Type B pancreatic cell (in vitro differentiated cells): ENCODE measurements at regions not wholly inside any gene's neighbourhood (a gene's known extent, or its start where the extent isn't known, plus 50 kb on each side); places are given as distances from the start of the nearest gene placed in this dataset.

Experiments
- DNase-seq: peaks from one replicate; pipeline ENCODE4 v3.0.0; 2021; ENCODE audit warnings: mixed read lengths; ENCODE audit not compliant: unreplicated experiment; ENCODE audit errors: extremely low spot score
- H3K27ac Mint-ChIP-seq: 2 replicates; pipeline ENCODE4 v1.8.0; 2021; ENCODE audit warnings: mild to moderate bottlenecking, mixed read lengths
- H3K27me3 Mint-ChIP-seq: 2 replicates; pipeline ENCODE4 v1.8.0; 2021; ENCODE audit warnings: mixed read lengths
- H3K36me3 Mint-ChIP-seq: 2 replicates; pipeline ENCODE4 v1.8.0; 2021; ENCODE audit warnings: mixed read lengths
- H3K4me1 Mint-ChIP-seq: one replicate; pipeline ENCODE4 v1.8.0; 2021; ENCODE audit warnings: mixed read lengths; ENCODE audit not compliant: unreplicated experiment
- H3K4me3 Mint-ChIP-seq: 2 replicates; pipeline ENCODE4 v1.8.0; 2021; ENCODE audit warnings: mild to moderate bottlenecking, mixed read lengths
- H3K9me3 Mint-ChIP-seq: 2 replicates; pipeline ENCODE4 v1.8.0; 2021; ENCODE audit warnings: mixed read lengths
- TF ChIP-seq, protein P1 (sequence below): fragments of 200-600 bp; sonication (generic); conservative IDR thresholded peaks from 2 replicates; pipeline ENCODE4 v1.5.0; 2021; ENCODE audit warnings: antibody characterized with exemption, mild to moderate bottlenecking

DNA sequence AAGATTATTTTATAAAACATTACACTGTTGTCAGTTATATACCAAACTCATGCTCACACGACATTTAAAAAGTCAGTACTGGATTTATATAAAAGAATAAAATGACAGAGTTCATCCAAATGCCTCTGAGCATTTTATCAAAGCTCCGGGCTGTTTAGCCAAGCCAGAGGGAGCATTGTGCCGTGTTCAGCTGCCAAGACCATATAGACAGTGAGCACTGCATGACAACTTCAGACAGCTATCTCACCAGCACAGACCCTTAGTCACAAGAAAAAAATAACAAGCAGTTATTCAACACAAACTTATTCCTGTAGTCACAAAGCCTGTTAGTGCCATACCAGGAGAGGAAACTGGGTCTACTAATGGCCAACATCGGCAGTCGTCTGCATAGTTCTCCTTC is 88.0 kb upstream of the PBX1 start:
- no peaks in the 10 kb centered on the region for H3K27me3 Mint-ChIP-seq
- peaks cover 6% of the 10 kb centered on the region for H3K9me3 Mint-ChIP-seq
- no peak overlapping the region for H3K4me3 Mint-ChIP-seq
- peaks cover 4% of the 10 kb centered on the region for H3K36me3 Mint-ChIP-seq
- H3K4me1 Mint-ChIP-seq, result no peaks in the 10 kb centered on the region
- no peak for DNase-seq
- H3K27ac Mint-ChIP-seq, result no peak overlapping the region
- TF ChIP-seq, protein P1, sequence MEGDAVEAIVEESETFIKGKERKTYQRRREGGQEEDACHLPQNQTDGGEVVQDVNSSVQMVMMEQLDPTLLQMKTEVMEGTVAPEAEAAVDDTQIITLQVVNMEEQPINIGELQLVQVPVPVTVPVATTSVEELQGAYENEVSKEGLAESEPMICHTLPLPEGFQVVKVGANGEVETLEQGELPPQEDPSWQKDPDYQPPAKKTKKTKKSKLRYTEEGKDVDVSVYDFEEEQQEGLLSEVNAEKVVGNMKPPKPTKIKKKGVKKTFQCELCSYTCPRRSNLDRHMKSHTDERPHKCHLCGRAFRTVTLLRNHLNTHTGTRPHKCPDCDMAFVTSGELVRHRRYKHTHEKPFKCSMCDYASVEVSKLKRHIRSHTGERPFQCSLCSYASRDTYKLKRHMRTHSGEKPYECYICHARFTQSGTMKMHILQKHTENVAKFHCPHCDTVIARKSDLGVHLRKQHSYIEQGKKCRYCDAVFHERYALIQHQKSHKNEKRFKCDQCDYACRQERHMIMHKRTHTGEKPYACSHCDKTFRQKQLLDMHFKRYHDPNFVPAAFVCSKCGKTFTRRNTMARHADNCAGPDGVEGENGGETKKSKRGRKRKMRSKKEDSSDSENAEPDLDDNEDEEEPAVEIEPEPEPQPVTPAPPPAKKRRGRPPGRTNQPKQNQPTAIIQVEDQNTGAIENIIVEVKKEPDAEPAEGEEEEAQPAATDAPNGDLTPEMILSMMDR, result no peak

DNA sequence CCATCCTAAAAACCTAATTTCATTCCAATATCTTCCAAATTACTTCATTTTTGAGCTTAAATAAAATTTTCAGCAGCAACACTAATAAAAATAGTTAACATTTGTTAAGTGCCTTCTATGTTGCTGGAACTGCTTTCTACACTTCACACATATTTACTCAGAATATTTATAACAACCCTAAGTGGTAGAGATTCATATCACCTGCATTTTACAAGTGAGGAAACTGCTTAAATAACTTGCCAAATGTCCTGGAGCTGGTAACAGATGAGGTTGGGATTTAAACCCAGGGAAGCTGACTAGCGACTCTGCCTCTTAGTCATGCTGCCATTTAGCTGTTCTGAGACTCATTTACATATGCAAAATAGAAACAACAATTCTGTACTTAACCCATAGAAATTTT is 86.1 kb upstream of the PBX1 start:
- no peak overlapping the region for H3K27ac Mint-ChIP-seq
- peaks cover 10% of the 10 kb centered on the region for H3K9me3 Mint-ChIP-seq
- H3K27me3 Mint-ChIP-seq, result no peaks in the 10 kb centered on the region
- TF ChIP-seq, protein P1, result no peak
- H3K4me1 Mint-ChIP-seq, result peaks cover 4% of the 10 kb centered on the region
- no peak for DNase-seq
- H3K4me3 Mint-ChIP-seq, result no peak overlapping the region
- peaks cover 4% of the 10 kb centered on the region for H3K36me3 Mint-ChIP-seq

DNA sequence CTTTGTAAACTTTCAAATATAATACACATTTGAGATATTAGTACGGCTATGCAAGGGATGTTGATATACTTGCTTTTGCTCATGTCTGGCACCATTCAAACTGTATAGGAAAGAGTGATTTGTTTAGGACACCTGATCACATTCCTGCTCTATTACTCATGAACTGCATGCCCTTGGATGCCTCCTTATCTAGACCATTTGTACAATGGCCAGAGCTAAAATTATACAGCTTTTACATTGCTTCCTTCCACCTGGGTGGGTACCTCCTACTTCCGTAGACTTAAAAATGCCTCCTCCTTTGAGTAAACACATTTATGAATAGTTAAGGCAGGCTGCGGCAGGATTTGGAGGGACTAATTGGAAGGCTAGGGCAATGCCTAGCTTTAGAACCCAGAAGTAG is 85.4 kb upstream of the PBX1 start:
- Mint-ChIP-seq H3K27ac (no peak overlapping the region), H3K36me3 (peaks cover 4% of the 10 kb centered on the region), H3K27me3 (no peaks in the 10 kb centered on the region), H3K9me3 (peaks cover 11% of the 10 kb centered on the region), H3K4me1 (peaks cover 6% of the 10 kb centered on the region), H3K4me3 (no peak overlapping the region)
- TF ChIP-seq, protein P1, result no peak
- DNase-seq, result no peak

DNA sequence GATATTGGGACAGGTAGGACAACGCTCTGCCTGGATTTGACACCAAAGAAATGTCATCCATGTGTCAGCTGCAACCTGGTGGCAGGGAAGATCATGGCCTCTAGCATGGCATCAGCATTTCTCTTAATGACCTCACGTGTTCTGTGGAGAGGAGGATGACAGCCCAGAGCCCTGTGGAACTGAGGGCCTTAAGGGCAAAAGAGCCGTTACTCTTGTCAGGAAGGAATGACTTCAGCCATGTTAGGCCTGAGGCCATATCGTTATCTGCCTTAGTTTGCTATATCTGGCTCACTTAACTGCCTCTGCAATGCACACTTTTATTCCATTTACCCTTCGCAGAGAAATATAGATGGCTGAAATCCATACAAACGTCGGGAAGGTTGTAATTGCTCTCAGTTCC is 83.2 kb upstream of the PBX1 start:
- Mint-ChIP-seq H3K27ac (no peak overlapping the region), H3K9me3 (peaks cover 6% of the 10 kb centered on the region), H3K4me3 (no peak overlapping the region), H3K27me3 (no peaks in the 10 kb centered on the region), H3K4me1 (peaks cover 6% of the 10 kb centered on the region), H3K36me3 (peaks cover 4% of the 10 kb centered on the region)
- DNase-seq, result no peak
- TF ChIP-seq, protein P1, result no peak

DNA sequence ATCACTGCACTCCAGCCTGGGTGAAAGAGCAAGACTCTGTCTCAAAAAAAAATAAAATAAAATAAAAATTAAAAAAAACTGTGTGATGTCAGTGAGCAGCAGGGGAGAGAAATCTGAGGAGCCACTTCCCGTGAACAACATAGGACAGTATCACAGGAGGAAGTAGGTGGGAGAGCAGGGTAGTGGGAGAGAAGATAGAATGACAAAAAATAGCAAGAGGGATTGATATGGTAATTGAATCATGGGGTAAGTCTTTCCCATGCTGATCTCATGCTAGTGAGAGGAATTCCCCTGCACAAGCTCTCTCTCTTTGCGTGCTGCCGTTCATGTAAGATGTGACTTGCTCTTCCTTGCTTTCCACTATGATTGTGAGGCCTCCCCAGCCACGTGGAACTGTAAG is 81.6 kb upstream of the PBX1 start:
- Mint-ChIP-seq H3K27me3 (no peaks in the 10 kb centered on the region), H3K9me3 (peaks cover 6% of the 10 kb centered on the region), H3K4me1 (peaks cover 6% of the 10 kb centered on the region), H3K36me3 (peaks cover 4% of the 10 kb centered on the region), H3K4me3 (no peak overlapping the region), H3K27ac (no peak overlapping the region)
- TF ChIP-seq, protein P1, result no peak
- DNase-seq, result no peak

DNA sequence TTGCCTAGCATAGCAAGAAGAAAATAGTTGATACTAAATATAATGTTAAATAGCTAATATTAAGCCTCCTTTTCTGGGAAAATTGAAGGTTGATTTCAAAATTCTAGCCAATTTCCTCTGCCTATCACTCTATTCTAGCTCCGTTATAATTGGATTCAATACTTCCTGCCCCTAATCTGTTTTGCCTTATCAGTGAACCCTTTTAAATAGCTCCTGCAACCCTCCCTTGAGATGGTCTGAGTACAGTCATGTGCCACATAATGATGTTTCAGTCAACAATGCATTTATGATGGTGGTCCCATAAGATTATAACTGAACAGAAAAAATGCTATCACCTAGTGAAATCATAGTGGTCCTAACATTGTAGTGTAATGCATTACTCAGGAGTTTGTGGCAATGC is 79.7 kb upstream of the PBX1 start:
- peaks cover 4% of the 10 kb centered on the region for H3K36me3 Mint-ChIP-seq
- H3K9me3 Mint-ChIP-seq, result peaks cover 6% of the 10 kb centered on the region
- peaks cover 6% of the 10 kb centered on the region for H3K4me1 Mint-ChIP-seq
- H3K4me3 Mint-ChIP-seq, result no peak overlapping the region
- TF ChIP-seq, protein P1, result no peak
- no peak for DNase-seq
- no peak overlapping the region for H3K27ac Mint-ChIP-seq
- H3K27me3 Mint-ChIP-seq, result no peaks in the 10 kb centered on the region
